SK-N-DZ (cell line): ENCODE measurements at regions not wholly inside any gene's neighbourhood (a gene's known extent, or its start where the extent isn't known, plus 50 kb on each side); places are given as distances from the start of the nearest gene placed in this dataset.

Source experiments
- DNase-seq: peaks from one replicate; pipeline ENCODE4 v3.0.0-alpha.2; 2015; ENCODE audit warnings: low spot score

- DNase-seq, result no peak
These were observed 219.7 kb upstream of the CDH5 start for GRCh38 chr16:66146798-66147197.

- no peak for DNase-seq
These were observed 221.8 kb upstream of the CDH5 start for GRCh38 chr16:66144641-66145040.

GRCh38 chr16:66143415-66143814 is 223.1 kb upstream of the CDH5 start:
- DNase-seq, result no peak

GRCh38 chr16:66141885-66142284 is 224.6 kb upstream of the CDH5 start:
- no peak for DNase-seq

- DNase-seq, result no peak
These were observed 228.6 kb upstream of the CDH5 start for GRCh38 chr16:66137853-66138252.

GRCh38 chr16:66136841-66137240 is 229.7 kb upstream of the CDH5 start:
- DNase-seq, result no peak

- no peak for DNase-seq
These were observed 230.7 kb upstream of the CDH5 start for GRCh38 chr16:66135838-66136237.

- no peak for DNase-seq
These were observed 231.1 kb upstream of the CDH5 start for GRCh38 chr16:66135421-66135831.

GRCh38 chr16:66134875-66135274 is 231.6 kb upstream of the CDH5 start:
- no peak for DNase-seq

GRCh38 chr16:66133643-66134338 is 232.7 kb upstream of the CDH5 start:
- DNase-seq, result no peak

GRCh38 chr16:66131895-66132294 is 234.6 kb upstream of the CDH5 start:
- no peak for DNase-seq

- no peak for DNase-seq
These were observed 235.2 kb upstream of the CDH5 start for GRCh38 chr16:66131156-66131807.

GRCh38 chr16:66130296-66130905 is 236.1 kb upstream of the CDH5 start:
- DNase-seq, result no peak

GRCh38 chr16:66129196-66129595 is 237.3 kb upstream of the CDH5 start:
- no peak for DNase-seq

GRCh38 chr16:66128371-66128770 is 238.1 kb upstream of the CDH5 start:
- DNase-seq, result no peak

GRCh38 chr16:66127459-66128370 is 238.8 kb upstream of the CDH5 start:
- DNase-seq, result peak; percentile 33

- DNase-seq, result no peak
These were observed 245.0 kb upstream of the CDH5 start for GRCh38 chr16:66121466-66121865.

GRCh38 chr16:66120656-66121055 is 245.8 kb upstream of the CDH5 start:
- DNase-seq, result no peak

GRCh38 chr16:66116163-66117002 is 250.1 kb upstream of the CDH5 start:
- no peak for DNase-seq

GRCh38 chr16:66115373-66115772 is 251.1 kb upstream of the CDH5 start:
- no peak for DNase-seq

- DNase-seq, result no peak
These were observed 253.3 kb upstream of the CDH5 start for GRCh38 chr16:66113223-66113622.
